NCI-H69 (cell line): ENCODE measurements at regions not wholly inside any gene's neighbourhood (a gene's known extent, or its start where the extent isn't known, plus 50 kb on each side); places are given as distances from the start of the nearest gene placed in this dataset.

Experiments used
- DNase-seq: peaks from one replicate; lab custom pipeline; 2025; lab: John Stamatoyannopoulos, UW

GRCh38 chr13:111517641-111518010 lies 197.2 kb downstream of the TEX29 start:
- DNase-seq: peak; percentile 82

- peak; percentile 99 for DNase-seq
Measured at GRCh38 chr13:111518161-111518792, 197.8 kb downstream of the TEX29 start.

GRCh38 chr13:111519041-111519440 lies 198.6 kb downstream of the TEX29 start:
- peak; percentile 44 for DNase-seq

GRCh38 chr13:111519490-111520170 lies 199.2 kb downstream of the TEX29 start:
- no peak for DNase-seq

GRCh38 chr13:111521030-111521429 lies 200.6 kb downstream of the TEX29 start:
- DNase-seq: no peak

- no peak for DNase-seq
Measured at GRCh38 chr13:111521691-111522229, 201.3 kb downstream of the TEX29 start.

- DNase-seq: no peak
Measured at GRCh38 chr13:111525320-111526118, 205.1 kb downstream of the TEX29 start.

- peak; percentile 89 for DNase-seq
Measured at GRCh38 chr13:111526922-111527321, 206.5 kb downstream of the TEX29 start.

- no peak for DNase-seq
Measured at GRCh38 chr13:111527614-111528229, 207.3 kb downstream of the TEX29 start.

GRCh38 chr13:111528513-111528912 lies 208.1 kb downstream of the TEX29 start:
- no peak for DNase-seq

- no peak for DNase-seq
Measured at GRCh38 chr13:111530137-111530870, 209.9 kb downstream of the TEX29 start.

GRCh38 chr13:111531505-111531904 lies 211.1 kb downstream of the TEX29 start:
- DNase-seq: peak; percentile 65

- peak; percentile 45 for DNase-seq
Measured at GRCh38 chr13:111532111-111532510, 211.7 kb downstream of the TEX29 start.

GRCh38 chr13:111533900-111534683 lies 213.7 kb downstream of the TEX29 start:
- DNase-seq: peak; percentile 60

GRCh38 chr13:111534751-111535522 lies 214.5 kb downstream of the TEX29 start:
- peak; percentile 61 for DNase-seq

GRCh38 chr13:111535523-111535811 lies 215.0 kb downstream of the TEX29 start:
- no peak for DNase-seq

GRCh38 chr13:111536075-111536642 lies 215.7 kb downstream of the TEX29 start:
- no peak for DNase-seq

GRCh38 chr13:111537115-111537728 lies 216.8 kb downstream of the TEX29 start:
- DNase-seq: no peak

- no peak for DNase-seq
Measured at GRCh38 chr13:111537843-111538499, 217.5 kb downstream of the TEX29 start.
